MM.1S (cell line): ENCODE measurements at regions not wholly inside any gene's neighbourhood (a gene's known extent, or its start where the extent isn't known, plus 50 kb on each side); places are given as distances from the start of the nearest gene placed in this dataset.
"Not testable (repeated sequence)": the region's sequence is repeated elsewhere in the genome, so short reads cannot be mapped to it uniquely, and the experiment has no call there.

Source experiments
- DNase-seq: peaks from one replicate; pipeline ENCODE4 v3.0.0-alpha.2; 2015
- H2AFZ ChIP-seq: fragments of 300-600 bp; sonication (generic); 2 replicates; pipeline ENCODE4 v1.6.0; 2016; ENCODE audit warnings: antibody characterized with exemption, low read length
- H3F3A ChIP-seq: fragments of 300-600 bp; sonication (generic); 2 replicates; pipeline ENCODE4 v1.6.1; 2016; ENCODE audit warnings: mild to moderate bottlenecking, antibody characterized with exemption, low read length, moderate library complexity, mixed read lengths; ENCODE audit not compliant: insufficient read depth
- H3K27ac ChIP-seq: fragments of 300-600 bp; sonication (generic); 2 replicates; pipeline ENCODE4 v1.5.1; 2016; ENCODE audit warnings: mild to moderate bottlenecking, low read length
- H3K27me3 ChIP-seq: fragments of 300-600 bp; sonication (generic); replicated peaks from 2 replicates; pipeline ENCODE4 v1.6.0; 2016; ENCODE audit warnings: low read length; ENCODE audit not compliant: insufficient read depth
- H3K36me3 ChIP-seq: fragments of 300-600 bp; sonication (generic); replicated peaks from 2 replicates; pipeline ENCODE4 v1.6.1; 2016; ENCODE audit warnings: mild to moderate bottlenecking, low read length, mixed read lengths; ENCODE audit not compliant: insufficient read depth
- H3K4me1 ChIP-seq: fragments of 300-600 bp; sonication (generic); 2 replicates; pipeline ENCODE4 v1.6.1; 2016; ENCODE audit warnings: low read length, mixed read lengths
- H3K4me2 ChIP-seq: fragments of 300-600 bp; sonication (generic); 2 replicates; pipeline ENCODE4 v1.6.0; 2016; ENCODE audit warnings: low read depth, low read length
- H3K4me3 ChIP-seq: fragments of 300-600 bp; sonication (generic); 2 replicates; pipeline ENCODE4 v1.5.1; 2016; ENCODE audit warnings: low read length, mixed read lengths
- H3K79me2 ChIP-seq: fragments of 300-600 bp; sonication (generic); 2 replicates; pipeline ENCODE4 v1.6.1; 2016; ENCODE audit warnings: mixed run types, low read length, mixed read lengths
- H3K9ac ChIP-seq: fragments of 300-600 bp; sonication (generic); 2 replicates; pipeline ENCODE4 v1.6.1; 2016; ENCODE audit warnings: low read length, mixed read lengths
- H3K9me2 ChIP-seq: fragments of 300-600 bp; sonication (generic); replicated peaks from 2 replicates; pipeline ENCODE4 v1.6.1; 2016; ENCODE audit warnings: mild to moderate bottlenecking, low read length, mixed read lengths; ENCODE audit not compliant: insufficient read depth
- H3K9me3 ChIP-seq: fragments of 300-600 bp; sonication (generic); replicated peaks from 2 replicates; pipeline ENCODE4 v1.6.1; 2016; ENCODE audit warnings: mild to moderate bottlenecking, low read length, mixed read lengths; ENCODE audit not compliant: insufficient read depth
- H4K20me1 ChIP-seq: fragments of 300-600 bp; sonication (generic); 2 replicates; pipeline ENCODE4 v1.6.1; 2016; ENCODE audit warnings: mild to moderate bottlenecking, low read length, moderate library complexity, mixed read lengths; ENCODE audit not compliant: insufficient read depth
- CTCF ChIP-seq: fragments of 300-600 bp; sonication (generic); IDR thresholded peaks from 2 replicates; pipeline ENCODE4 v1.5.1; 2016; ENCODE audit warnings: antibody characterized with exemption, low read length, mixed read lengths
- EZH2 ChIP-seq: fragments of 300-600 bp; sonication (generic); optimal IDR thresholded peaks from 2 replicates; pipeline ENCODE3; 2017; ENCODE audit warnings: low read depth, mild to moderate bottlenecking, antibody characterized with exemption, low read length, mixed read lengths
- EZH2phosphoT487 ChIP-seq: fragments of 300-600 bp; sonication (generic); IDR thresholded peaks from 2 replicates; pipeline ENCODE4 v1.6.1; 2018; ENCODE audit warnings: antibody characterized with exemption, low read length

DNA sequence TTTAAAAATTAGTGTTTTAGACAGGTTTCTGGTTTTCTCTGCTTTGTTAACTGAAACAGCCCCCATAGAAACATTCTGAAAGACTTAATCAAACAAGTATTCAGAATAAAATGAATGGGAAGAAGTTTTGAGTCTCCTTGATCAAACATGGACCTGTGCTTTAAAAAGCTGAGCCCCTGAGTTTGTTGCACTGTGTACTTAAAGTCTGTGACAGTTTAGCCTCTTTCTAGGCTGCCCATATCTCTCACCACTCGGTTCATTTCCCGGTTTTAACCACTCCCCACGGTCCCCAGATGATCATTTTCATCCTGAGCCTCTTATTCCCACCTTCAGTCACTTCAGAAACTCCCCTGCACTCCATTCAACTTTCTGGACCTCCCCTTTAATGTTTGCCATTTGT lies 215.9 kb upstream of the DMRT1 start:
- no peaks in the 10 kb centered on the region for H3K9me3 ChIP-seq
- peaks cover 15% of the 10 kb centered on the region; the same call in 1 of the 2 replicates for H3K79me2 ChIP-seq
- H3K27me3 ChIP-seq: no peaks in the 10 kb centered on the region
- peak overlapping the region; percentile 65 for H3K9ac ChIP-seq
- H3F3A ChIP-seq: peaks cover 52% of the 10 kb centered on the region
- H3K4me3 ChIP-seq: peak overlapping the region; percentile 44
- H3K9me2 ChIP-seq: no peaks in the 10 kb centered on the region
- no peak for TF ChIP-seq EZH2
- no peak for TF ChIP-seq CTCF
- TF ChIP-seq EZH2phosphoT487: no peak
- H3K4me1 ChIP-seq: peaks cover 52% of the 10 kb centered on the region
- peak overlapping the region; percentile 26 for H2AFZ ChIP-seq
- peak overlapping the region; percentile 93 for H3K27ac ChIP-seq
- peak overlapping the region; percentile 85 for H3K4me2 ChIP-seq
- H3K36me3 ChIP-seq: no peaks in the 10 kb centered on the region
- DNase-seq: peak; percentile 41
- no peaks in the 10 kb centered on the region for H4K20me1 ChIP-seq

- not testable (repeated sequence) for H4K20me1 ChIP-seq, H3K9me3 ChIP-seq, H3K9me2 ChIP-seq, H3K27me3 ChIP-seq, H3K36me3 ChIP-seq
- H3K9ac ChIP-seq: peak overlapping the region; percentile 65
- peak overlapping the region; percentile 85 for H3K4me2 ChIP-seq
- H3K4me3 ChIP-seq: peak overlapping the region; percentile 44
- peak; percentile 15 for DNase-seq
- H3K4me1 ChIP-seq: peaks cover 56% of the 10 kb centered on the region
- peaks cover 15% of the 10 kb centered on the region; the same call in 1 of the 2 replicates for H3K79me2 ChIP-seq
- peak overlapping the region; percentile 26 for H2AFZ ChIP-seq
- H3F3A ChIP-seq: peaks cover 52% of the 10 kb centered on the region
- H3K27ac ChIP-seq: peak overlapping the region; percentile 93
Observed at GRCh38 chr9:626114-626513, 215.4 kb upstream of the DMRT1 start.

GRCh38 chr9:626596-626995 lies 214.9 kb upstream of the DMRT1 start:
- H2AFZ ChIP-seq: no peak overlapping the region
- H3F3A ChIP-seq: peaks cover 52% of the 10 kb centered on the region
- H4K20me1 ChIP-seq: no peaks in the 10 kb centered on the region
- peak overlapping the region; percentile 85 for H3K4me2 ChIP-seq
- peak overlapping the region; percentile 65; the same call in 1 of the 2 replicates for H3K9ac ChIP-seq
- no peaks in the 10 kb centered on the region for H3K36me3 ChIP-seq
- H3K9me2 ChIP-seq: no peaks in the 10 kb centered on the region
- peak; percentile 88 for DNase-seq
- H3K27ac ChIP-seq: peak overlapping the region; percentile 93
- peaks cover 14% of the 10 kb centered on the region; the same call in 1 of the 2 replicates for H3K79me2 ChIP-seq
- H3K4me1 ChIP-seq: peaks cover 60% of the 10 kb centered on the region
- TF ChIP-seq CTCF (no peak), EZH2 (no peak), EZH2phosphoT487 (no peak)
- H3K27me3 ChIP-seq: no peaks in the 10 kb centered on the region
- H3K9me3 ChIP-seq: no peaks in the 10 kb centered on the region
- H3K4me3 ChIP-seq: peak overlapping the region; percentile 31; the same call in 1 of the 2 replicates

DNA sequence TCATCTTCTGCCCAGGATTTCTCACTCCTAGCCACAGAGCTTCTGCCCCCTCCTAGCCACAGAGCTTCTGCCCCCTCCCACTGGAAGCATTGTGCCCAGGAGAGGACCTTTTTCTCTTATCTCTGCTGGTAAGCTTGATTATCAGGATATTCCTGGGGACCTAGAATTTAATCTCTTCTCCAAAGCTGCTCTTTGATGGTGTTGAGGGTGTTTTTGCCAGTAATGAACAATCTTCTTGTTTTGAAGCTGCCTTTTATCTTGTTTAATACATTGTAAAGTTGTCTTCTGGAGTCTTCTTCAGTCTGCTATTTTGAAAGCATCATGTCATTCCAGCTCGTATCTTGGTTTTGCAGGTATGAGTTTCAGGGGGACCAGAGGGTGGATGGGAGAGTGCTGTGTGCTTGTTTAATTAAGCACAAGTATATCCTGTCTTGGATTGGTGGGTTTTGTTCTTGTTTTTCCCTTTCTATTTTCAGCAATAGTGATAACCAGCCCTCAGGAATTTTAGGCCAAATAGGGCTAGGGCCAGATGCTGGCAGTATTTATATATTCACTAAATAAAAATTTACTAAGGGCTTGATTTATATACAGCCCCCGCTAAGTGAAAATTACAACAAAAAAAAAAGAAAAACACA lies 214.0 kb upstream of the DMRT1 start:
- H3K9ac ChIP-seq: peak overlapping the region; percentile 65
- H3K79me2 ChIP-seq: peaks cover 12% of the 10 kb centered on the region; the same call in 1 of the 2 replicates
- H4K20me1 ChIP-seq: no peaks in the 10 kb centered on the region
- peak overlapping the region; percentile 93 for H3K27ac ChIP-seq
- peak; percentile 21 for DNase-seq
- TF ChIP-seq EZH2 (no peak), EZH2phosphoT487 (no peak), CTCF (no peak)
- H3K4me1 ChIP-seq: peaks cover 60% of the 10 kb centered on the region
- H3K36me3 ChIP-seq: no peaks in the 10 kb centered on the region
- H3K27me3 ChIP-seq: no peaks in the 10 kb centered on the region
- peak overlapping the region; percentile 85 for H3K4me2 ChIP-seq
- no peaks in the 10 kb centered on the region for H3K9me2 ChIP-seq
- H2AFZ ChIP-seq: peak overlapping the region; percentile 14; the same call in 1 of the 2 replicates
- H3K9me3 ChIP-seq: no peaks in the 10 kb centered on the region
- H3K4me3 ChIP-seq: peak overlapping the region; percentile 31
- peaks cover 52% of the 10 kb centered on the region for H3F3A ChIP-seq
